Loucy (cell line): ENCODE measurements at regions not wholly inside any gene's neighbourhood (a gene's known extent, or its start where the extent isn't known, plus 50 kb on each side); places are given as distances from the start of the nearest gene placed in this dataset.
"Not testable (repeated sequence)": the region's sequence is repeated elsewhere in the genome, so short reads cannot be mapped to it uniquely, and the experiment has no call there.

Experiments used
- H2AFZ ChIP-seq: fragments of 200-600 bp; sonication (generic); 2 replicates; pipeline ENCODE4 v1.6.0; 2016; ENCODE audit warnings: antibody characterized with exemption, mild to moderate bottlenecking, low read length, moderate library complexity
- H3F3A ChIP-seq: fragments of 200-600 bp; 2 replicates; pipeline ENCODE4 v1.6.0; 2016; ENCODE audit warnings: antibody characterized with exemption, low read depth, mild to moderate bottlenecking
- H3K27me3 ChIP-seq: fragments of 200-600 bp; sonication (generic); 2 replicates; pipeline ENCODE4 v1.6.1; 2014; ENCODE audit warnings: low read length, mild to moderate bottlenecking; ENCODE audit not compliant: insufficient read depth, poor library complexity, severe bottlenecking
- H3K36me3 ChIP-seq: fragments of 200-600 bp; sonication (generic); 2 replicates; pipeline ENCODE4 v1.6.1; 2016; ENCODE audit warnings: low read length; ENCODE audit not compliant: insufficient read depth
- H3K4me1 ChIP-seq: fragments of 200-600 bp; sonication (generic); 2 replicates; pipeline ENCODE4 v1.5.1; 2014; ENCODE audit warnings: low read length, mild to moderate bottlenecking; ENCODE audit not compliant: insufficient read depth, poor library complexity, severe bottlenecking
- H3K4me2 ChIP-seq: fragments of 200-600 bp; sonication (generic); 2 replicates; pipeline ENCODE4 v1.6.0; 2014; ENCODE audit warnings: antibody characterized with exemption, low read length, low read depth, mild to moderate bottlenecking; ENCODE audit not compliant: poor library complexity, severe bottlenecking
- H3K4me3 ChIP-seq: fragments of 200-600 bp; sonication (generic); 2 replicates; pipeline ENCODE4 v1.5.1; 2014; ENCODE audit warnings: low read length, mild to moderate bottlenecking, mixed read lengths; ENCODE audit not compliant: poor library complexity, severe bottlenecking
- H3K79me2 ChIP-seq: fragments of 200-600 bp; sonication (generic); 2 replicates; pipeline ENCODE4 v1.6.1; 2014; ENCODE audit warnings: low read length; ENCODE audit not compliant: insufficient read depth
- H3K9ac ChIP-seq: fragments of 200-600 bp; sonication (generic); 2 replicates; pipeline ENCODE4 v1.6.0; 2014; ENCODE audit warnings: mild to moderate bottlenecking, low read depth, low read length, moderate library complexity; ENCODE audit not compliant: poor library complexity, severe bottlenecking
- H3K9me2 ChIP-seq: fragments of 200-600 bp; sonication (generic); replicated peaks from 2 replicates; pipeline ENCODE4 v1.6.1; 2016; ENCODE audit warnings: low read depth, low read length, mixed read lengths
- H3K9me3 ChIP-seq: fragments of 200-600 bp; sonication (generic); 2 replicates; pipeline ENCODE4 v1.6.1; 2014; ENCODE audit warnings: mild to moderate bottlenecking, antibody characterized with exemption, low read length, low read depth; ENCODE audit not compliant: insufficient read depth
- H4K20me1 ChIP-seq: fragments of 200-600 bp; sonication (generic); 2 replicates; pipeline ENCODE4 v1.6.0; 2014; ENCODE audit warnings: antibody characterized with exemption, low read length, mild to moderate bottlenecking; ENCODE audit not compliant: insufficient read depth, poor library complexity, severe bottlenecking
- CTCF ChIP-seq: fragments of 200-600 bp; sonication (generic); conservative IDR thresholded peaks from 2 replicates; pipeline ENCODE4 v1.5.1; 2014; ENCODE audit warnings: mild to moderate bottlenecking, antibody characterized with exemption, low read length
- EZH2phosphoT487 ChIP-seq: fragments of 200-600 bp; IDR thresholded peaks from 2 replicates; pipeline ENCODE4 v1.6.1; 2018; ENCODE audit warnings: antibody characterized with exemption, mild to moderate bottlenecking, moderate library complexity, borderline replicate concordance

- Histone ChIP-seq H3K27me3 (no peaks in the 10 kb centered on the region), H3K4me3 (no peak overlapping the region), H3K4me2 (no peak overlapping the region), H3K79me2 (no peaks in the 10 kb centered on the region), H2AFZ (no peak overlapping the region), H3K9me3 (no peaks in the 10 kb centered on the region), H3K36me3 (no peaks in the 10 kb centered on the region), H3F3A (no peaks in the 10 kb centered on the region), H3K9me2 (no peaks in the 10 kb centered on the region), H4K20me1 (no peaks in the 10 kb centered on the region), H3K9ac (no peak overlapping the region), H3K4me1 (no peaks in the 10 kb centered on the region)
- TF ChIP-seq EZH2phosphoT487, result no peak
Measured at GRCh38 chr21:31589820-31590219, 69.7 kb upstream of the SOD1 start.

- no peaks in the 10 kb centered on the region for H3K9me2 ChIP-seq
- no peak overlapping the region for H3K4me3 ChIP-seq
- no peaks in the 10 kb centered on the region for H3K27me3 ChIP-seq
- H3K9ac ChIP-seq, result no peak overlapping the region
- H4K20me1 ChIP-seq, result no peaks in the 10 kb centered on the region
- no peaks in the 10 kb centered on the region for H3K9me3 ChIP-seq
- no peaks in the 10 kb centered on the region for H3K79me2 ChIP-seq
- H3K4me2 ChIP-seq, result no peak overlapping the region
- no peaks in the 10 kb centered on the region for H3K36me3 ChIP-seq
- no peaks in the 10 kb centered on the region for H3K4me1 ChIP-seq
- H3F3A ChIP-seq, result no peaks in the 10 kb centered on the region
- no peak for TF ChIP-seq CTCF
- TF ChIP-seq EZH2phosphoT487, result no peak
- H2AFZ ChIP-seq, result no peak overlapping the region
Measured at GRCh38 chr21:31586118-31586517, 73.4 kb upstream of the SOD1 start.

- not testable (repeated sequence) for H3K4me3 ChIP-seq, H3K4me1 ChIP-seq, H2AFZ ChIP-seq, H3K27me3 ChIP-seq, H3F3A ChIP-seq, H3K9me2 ChIP-seq, H3K79me2 ChIP-seq, H3K4me2 ChIP-seq, H3K9me3 ChIP-seq, H4K20me1 ChIP-seq, H3K9ac ChIP-seq, H3K36me3 ChIP-seq
Measured at GRCh38 chr21:31583937-31584336, 75.6 kb upstream of the SOD1 start.

GRCh38 chr21:31583498-31583897, 76.0 kb upstream of the SOD1 start:
- Histone ChIP-seq H3K27me3 (no peaks in the 10 kb centered on the region), H3K79me2 (no peaks in the 10 kb centered on the region), H3K36me3 (no peaks in the 10 kb centered on the region), H3K4me2 (no peak overlapping the region), H3K9me2 (no peaks in the 10 kb centered on the region), H3K4me3 (no peak overlapping the region), H4K20me1 (no peaks in the 10 kb centered on the region), H3F3A (no peaks in the 10 kb centered on the region), H3K4me1 (no peaks in the 10 kb centered on the region), H2AFZ (no peak overlapping the region), H3K9ac (no peak overlapping the region), H3K9me3 (no peaks in the 10 kb centered on the region)
- TF ChIP-seq CTCF (no peak), EZH2phosphoT487 (no peak)
